ENCODE measurements at regions not wholly inside any gene's neighbourhood (a gene's known extent, or its start where the extent isn't known, plus 50 kb on each side); places are given as distances from the start of the nearest gene placed in this dataset.

DNA sequence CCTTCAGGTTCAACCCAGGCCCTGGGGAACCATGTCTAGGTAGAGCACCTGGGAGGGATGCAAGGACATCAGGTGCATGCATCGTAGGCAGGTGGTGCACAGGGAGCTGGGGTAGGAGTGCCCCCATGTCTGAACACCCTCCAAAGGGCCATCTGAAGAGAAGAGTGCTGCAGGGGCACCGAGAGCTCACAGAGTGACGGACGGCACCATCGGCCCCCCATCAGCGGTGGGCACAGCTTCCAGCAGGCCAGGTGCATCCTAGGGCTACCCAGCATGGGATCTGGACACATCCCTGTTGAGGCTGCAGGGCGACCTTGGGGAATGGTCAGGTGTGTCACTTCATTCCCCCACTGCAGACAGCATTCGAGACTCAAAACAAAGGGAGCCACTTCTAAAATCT is 138.3 kb upstream of the CDH4 start:
- H3K4me3 ChIP-seq, result no peak overlapping the region
- DNase-seq, result no peak
- no peaks in the 10 kb centered on the region for H3K27me3 ChIP-seq (ENCODE audit: low read depth)
- H3K9me3 ChIP-seq, result no peaks in the 10 kb centered on the region
- no peaks in the 10 kb centered on the region for H3K36me3 ChIP-seq
- H3K27ac ChIP-seq, result no peak overlapping the region
- TF ChIP-seq, protein P1, sequence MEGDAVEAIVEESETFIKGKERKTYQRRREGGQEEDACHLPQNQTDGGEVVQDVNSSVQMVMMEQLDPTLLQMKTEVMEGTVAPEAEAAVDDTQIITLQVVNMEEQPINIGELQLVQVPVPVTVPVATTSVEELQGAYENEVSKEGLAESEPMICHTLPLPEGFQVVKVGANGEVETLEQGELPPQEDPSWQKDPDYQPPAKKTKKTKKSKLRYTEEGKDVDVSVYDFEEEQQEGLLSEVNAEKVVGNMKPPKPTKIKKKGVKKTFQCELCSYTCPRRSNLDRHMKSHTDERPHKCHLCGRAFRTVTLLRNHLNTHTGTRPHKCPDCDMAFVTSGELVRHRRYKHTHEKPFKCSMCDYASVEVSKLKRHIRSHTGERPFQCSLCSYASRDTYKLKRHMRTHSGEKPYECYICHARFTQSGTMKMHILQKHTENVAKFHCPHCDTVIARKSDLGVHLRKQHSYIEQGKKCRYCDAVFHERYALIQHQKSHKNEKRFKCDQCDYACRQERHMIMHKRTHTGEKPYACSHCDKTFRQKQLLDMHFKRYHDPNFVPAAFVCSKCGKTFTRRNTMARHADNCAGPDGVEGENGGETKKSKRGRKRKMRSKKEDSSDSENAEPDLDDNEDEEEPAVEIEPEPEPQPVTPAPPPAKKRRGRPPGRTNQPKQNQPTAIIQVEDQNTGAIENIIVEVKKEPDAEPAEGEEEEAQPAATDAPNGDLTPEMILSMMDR (IDR thresholded peaks at IDR 0.05), result no peak
- intact Hi-C loops (cut with DNase I), result no loop called here
- no peak for ATAC-seq
- no peaks in the 10 kb centered on the region for H3K4me1 ChIP-seq

DNA sequence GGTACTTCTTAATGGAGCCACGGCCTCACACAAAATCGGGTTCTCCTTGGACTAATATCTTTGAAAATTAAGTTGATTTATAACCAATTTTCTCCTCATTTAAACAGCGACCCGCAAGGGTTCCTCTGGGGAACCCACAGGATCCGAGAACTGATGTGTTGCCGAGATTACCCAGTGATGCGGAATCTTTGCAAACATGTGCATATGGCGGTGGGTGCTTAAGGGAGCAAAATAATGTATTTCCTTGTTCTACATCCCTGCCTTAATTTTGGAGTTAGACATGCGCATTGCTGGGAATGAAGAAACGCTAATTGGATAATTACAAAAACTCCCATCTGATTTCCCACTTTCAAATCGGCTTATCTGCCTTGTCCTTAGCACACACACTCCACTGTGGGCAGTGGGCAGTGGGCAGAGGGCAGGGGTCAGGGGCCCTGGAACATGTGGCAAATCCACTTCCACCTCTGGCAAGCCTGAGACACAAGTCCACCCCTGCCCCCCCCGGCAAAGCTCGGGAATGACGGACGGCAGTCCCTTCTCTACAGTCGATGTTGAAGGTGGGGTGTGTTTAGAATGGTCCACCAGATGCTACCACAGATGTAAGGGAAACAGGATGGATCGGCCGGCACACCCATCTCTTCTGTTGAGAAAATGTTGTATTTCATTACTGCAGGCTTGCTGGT is 137.4 kb upstream of the CDH4 start:
- no peaks in the 10 kb centered on the region for H3K27me3 ChIP-seq (ENCODE audit: low read depth)
- H3K27ac ChIP-seq, result no peak overlapping the region
- TF ChIP-seq, protein P1 (IDR thresholded peaks at IDR 0.05), result no peak
- no peak for ATAC-seq
- DNase-seq, result no peak
- H3K4me3 ChIP-seq, result no peak overlapping the region
- H3K36me3 ChIP-seq, result no peaks in the 10 kb centered on the region
- no peaks in the 10 kb centered on the region for H3K4me1 ChIP-seq
- no peaks in the 10 kb centered on the region for H3K9me3 ChIP-seq
- intact Hi-C loops (cut with DNase I), result no loop called here

GRCh38 chr20:61115364-61116065 is 136.5 kb upstream of the CDH4 start:
- H3K4me3 ChIP-seq, result no peak overlapping the region
- no peaks in the 10 kb centered on the region for H3K27me3 ChIP-seq (ENCODE audit: low read depth)
- H3K4me1 ChIP-seq, result no peaks in the 10 kb centered on the region
- DNase-seq (no peak), ATAC-seq (no peak)
- intact Hi-C loops (cut with DNase I), result no loop called here
- H3K36me3 ChIP-seq, result no peaks in the 10 kb centered on the region
- H3K27ac ChIP-seq, result no peak overlapping the region
- TF ChIP-seq, protein P1 (IDR thresholded peaks at IDR 0.05), result no peak
- no peaks in the 10 kb centered on the region for H3K9me3 ChIP-seq

DNA sequence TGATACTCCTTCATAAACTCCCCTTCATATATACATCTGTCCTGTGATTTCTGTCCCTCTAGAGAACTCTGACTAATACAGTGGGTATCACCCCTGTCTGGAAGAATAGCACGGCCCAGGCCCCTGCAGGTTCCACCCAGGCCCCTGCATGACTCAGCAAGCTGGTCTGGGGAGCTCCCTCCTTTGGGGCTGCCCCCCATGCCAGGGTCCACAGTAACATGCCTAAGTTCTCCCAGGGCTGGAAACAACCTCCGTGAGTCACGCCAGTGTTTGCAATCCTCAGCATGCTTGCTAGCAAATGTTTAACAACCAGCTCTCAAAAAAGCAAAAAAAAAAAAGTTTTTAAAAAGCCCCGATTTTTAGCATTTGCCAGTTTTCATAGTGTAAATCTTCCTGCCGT is 134.3 kb upstream of the CDH4 start:
- H3K36me3 ChIP-seq, result no peaks in the 10 kb centered on the region
- no peak for ATAC-seq
- H3K27ac ChIP-seq, result no peak overlapping the region
- no peaks in the 10 kb centered on the region for H3K9me3 ChIP-seq
- intact Hi-C loops (cut with DNase I), result no loop called here
- DNase-seq, result no peak
- H3K27me3 ChIP-seq (ENCODE audit: low read depth), result no peaks in the 10 kb centered on the region
- no peak overlapping the region for H3K4me3 ChIP-seq
- no peaks in the 10 kb centered on the region for H3K4me1 ChIP-seq
- TF ChIP-seq, protein P1 (IDR thresholded peaks at IDR 0.05), result no peak

GRCh38 chr20:61118429-61119224 is 133.4 kb upstream of the CDH4 start:
- Histone ChIP-seq H3K4me1 (no peaks in the 10 kb centered on the region), H3K4me3 (no peak overlapping the region), H3K36me3 (no peaks in the 10 kb centered on the region), H3K27me3 (ENCODE audit: low read depth) (no peaks in the 10 kb centered on the region), H3K9me3 (no peaks in the 10 kb centered on the region), H3K27ac (no peak overlapping the region)
- no peak for DNase-seq
- no peak for ATAC-seq
- TF ChIP-seq, protein P1 (IDR thresholded peaks at IDR 0.05), result no peak
- intact Hi-C loops (cut with DNase I), result no loop called here
